ENCODE measurements at regions not wholly inside any gene's neighbourhood (a gene's known extent, or its start where the extent isn't known, plus 50 kb on each side); places are given as distances from the start of the nearest gene placed in this dataset.
"Not testable (repeated sequence)": the region's sequence is repeated elsewhere in the genome, so short reads cannot be mapped to it uniquely, and the experiment has no call there.

DNA sequence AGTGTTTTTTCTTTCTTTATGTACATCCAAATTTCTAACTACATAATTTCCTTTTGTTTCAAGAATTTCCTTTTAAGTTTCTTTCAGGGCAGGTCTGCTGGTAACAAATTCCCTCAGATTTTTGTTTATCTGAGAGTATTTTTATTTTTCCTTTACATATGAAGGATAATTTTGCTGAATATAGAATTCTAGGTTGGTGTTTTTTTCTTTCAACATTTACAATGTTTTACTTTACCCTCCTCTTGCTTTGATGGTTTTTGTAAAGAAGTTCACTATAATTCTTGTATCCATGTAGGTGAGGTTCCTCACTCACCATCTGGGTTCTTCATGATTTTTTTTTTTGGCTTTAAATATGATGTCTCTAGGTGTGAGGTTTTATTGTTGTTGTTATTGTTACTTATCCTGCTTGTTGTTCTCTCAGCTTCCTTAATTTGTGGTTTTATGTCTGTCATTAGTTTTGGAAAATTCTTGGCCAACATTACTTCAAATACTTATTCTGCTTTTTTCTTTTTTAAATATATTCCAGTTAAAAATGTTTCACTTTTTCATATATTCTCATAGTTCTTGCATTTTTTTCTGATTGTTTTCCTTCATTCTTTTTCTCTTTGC lies 580.1 kb upstream of the CITED2 start:
- Histone ChIP-seq H2AFZ (replicated peaks) (no peak overlapping the region), H3K4me1 (no peaks in the 10 kb centered on the region), H3F3A (ENCODE audit: low read depth) (no peaks in the 10 kb centered on the region), H3K27ac (no peak overlapping the region), H3K27me3 (no peaks in the 10 kb centered on the region), H3K9ac (no peak overlapping the region), H3K4me2 (no peak overlapping the region), H3K9me3 (ENCODE audit: low read depth) (no peaks in the 10 kb centered on the region), H3K36me3 (no peaks in the 10 kb centered on the region), H4K20me1 (ENCODE audit: low read depth) (no peaks in the 10 kb centered on the region), H3K4me3 (no peak overlapping the region), H3K79me2 (ENCODE audit: low read depth) (no peaks in the 10 kb centered on the region)
- Mint-ChIP-seq H3K9me3 (peaks cover 44% of the 10 kb centered on the region), H3K4me1 (no peaks in the 10 kb centered on the region), H3K27ac (peak overlapping the region; percentile 21), H3K4me3 (no peak overlapping the region), H3K36me3 (peaks cover 10% of the 10 kb centered on the region), H3K27me3 (ENCODE audit: insufficient read depth, low read depth) (no peaks in the 10 kb centered on the region)
- TF ChIP-seq EZH2phosphoT487 (IDR thresholded peaks at IDR 0.05) (no peak), EZH2 (IDR thresholded peaks at IDR 0.05) (no peak)
- TF ChIP-seq, protein P1, sequence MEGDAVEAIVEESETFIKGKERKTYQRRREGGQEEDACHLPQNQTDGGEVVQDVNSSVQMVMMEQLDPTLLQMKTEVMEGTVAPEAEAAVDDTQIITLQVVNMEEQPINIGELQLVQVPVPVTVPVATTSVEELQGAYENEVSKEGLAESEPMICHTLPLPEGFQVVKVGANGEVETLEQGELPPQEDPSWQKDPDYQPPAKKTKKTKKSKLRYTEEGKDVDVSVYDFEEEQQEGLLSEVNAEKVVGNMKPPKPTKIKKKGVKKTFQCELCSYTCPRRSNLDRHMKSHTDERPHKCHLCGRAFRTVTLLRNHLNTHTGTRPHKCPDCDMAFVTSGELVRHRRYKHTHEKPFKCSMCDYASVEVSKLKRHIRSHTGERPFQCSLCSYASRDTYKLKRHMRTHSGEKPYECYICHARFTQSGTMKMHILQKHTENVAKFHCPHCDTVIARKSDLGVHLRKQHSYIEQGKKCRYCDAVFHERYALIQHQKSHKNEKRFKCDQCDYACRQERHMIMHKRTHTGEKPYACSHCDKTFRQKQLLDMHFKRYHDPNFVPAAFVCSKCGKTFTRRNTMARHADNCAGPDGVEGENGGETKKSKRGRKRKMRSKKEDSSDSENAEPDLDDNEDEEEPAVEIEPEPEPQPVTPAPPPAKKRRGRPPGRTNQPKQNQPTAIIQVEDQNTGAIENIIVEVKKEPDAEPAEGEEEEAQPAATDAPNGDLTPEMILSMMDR (IDR thresholded peaks at IDR 0.05), result no peak
- no peak for DNase-seq (ENCODE audit: low spot score)

DNA sequence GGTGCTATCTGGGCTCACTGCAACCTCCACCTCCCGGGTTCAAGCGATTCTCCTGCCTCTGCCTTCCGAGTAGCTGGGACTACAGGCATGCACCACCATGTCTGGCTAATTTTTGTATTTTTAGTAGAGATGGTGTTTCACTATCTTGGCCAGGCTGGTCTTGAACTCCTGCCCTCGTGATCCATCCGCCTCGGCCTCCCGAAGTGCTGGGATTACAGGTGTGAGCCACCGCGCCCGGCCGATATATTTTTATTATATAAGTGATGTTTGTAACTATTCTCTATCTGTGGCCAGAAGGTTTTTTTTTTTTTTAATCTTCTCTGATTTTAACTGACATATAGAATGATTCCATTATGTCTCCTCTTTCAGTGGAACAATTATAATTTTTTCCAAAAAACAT lies 579.3 kb upstream of the CITED2 start:
- H4K20me1 ChIP-seq (ENCODE audit: low read depth); H3K4me3 Mint-ChIP-seq; H3K27ac ChIP-seq; H2AFZ ChIP-seq (replicated peaks); H3K9ac ChIP-seq; H3F3A ChIP-seq (ENCODE audit: low read depth); H3K4me2 ChIP-seq; H3K79me2 ChIP-seq (ENCODE audit: low read depth); H3K27me3 ChIP-seq; H3K4me1 ChIP-seq; H3K36me3 ChIP-seq; H3K4me1 Mint-ChIP-seq; H3K27ac Mint-ChIP-seq; H3K27me3 Mint-ChIP-seq (ENCODE audit: insufficient read depth, low read depth); H3K9me3 ChIP-seq (ENCODE audit: low read depth); DNase-seq (ENCODE audit: low spot score); H3K4me3 ChIP-seq: not testable (repeated sequence)
- H3K36me3 Mint-ChIP-seq, result peaks cover 13% of the 10 kb centered on the region
- peaks cover 45% of the 10 kb centered on the region for H3K9me3 Mint-ChIP-seq

DNA sequence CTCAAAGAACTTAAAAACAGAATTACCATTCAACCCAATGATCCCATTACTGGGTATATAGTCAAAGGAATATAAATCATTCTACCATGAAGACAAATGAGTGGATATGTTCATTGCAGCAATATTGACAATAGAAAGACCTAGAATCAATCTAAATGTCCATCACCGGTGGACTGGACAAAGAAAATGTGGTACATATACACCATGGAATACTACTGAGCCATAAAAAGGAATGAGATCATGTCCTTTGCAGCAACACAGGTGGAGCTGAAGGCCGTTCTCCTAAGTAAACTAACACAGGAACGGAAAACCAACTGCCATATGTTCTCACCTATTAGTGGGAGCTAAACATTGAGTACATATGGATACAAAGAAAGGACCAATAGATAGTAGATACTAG lies 576.7 kb upstream of the CITED2 start:
- Mint-ChIP-seq H3K36me3 (peaks cover 14% of the 10 kb centered on the region), H3K4me3 (no peak overlapping the region), H3K27ac (no peak overlapping the region), H3K9me3 (peaks cover 45% of the 10 kb centered on the region), H3K4me1 (no peaks in the 10 kb centered on the region), H3K27me3 (ENCODE audit: insufficient read depth, low read depth) (no peaks in the 10 kb centered on the region)
- no peak overlapping the region for H3K4me2 ChIP-seq
- H3F3A ChIP-seq (ENCODE audit: low read depth), result no peaks in the 10 kb centered on the region
- no peak overlapping the region for H3K9ac ChIP-seq
- H3K27ac ChIP-seq, result no peak overlapping the region
- TF ChIP-seq, protein P1 (IDR thresholded peaks at IDR 0.05), result no peak
- TF ChIP-seq EZH2phosphoT487 (IDR thresholded peaks at IDR 0.05) (no peak), EZH2 (IDR thresholded peaks at IDR 0.05) (no peak)
- H3K4me1 ChIP-seq, result no peaks in the 10 kb centered on the region
- no peak overlapping the region for H2AFZ ChIP-seq (replicated peaks)
- H4K20me1 ChIP-seq (ENCODE audit: low read depth), result no peaks in the 10 kb centered on the region
- no peaks in the 10 kb centered on the region for H3K36me3 ChIP-seq
- no peaks in the 10 kb centered on the region for H3K79me2 ChIP-seq (ENCODE audit: low read depth)
- no peaks in the 10 kb centered on the region for H3K27me3 ChIP-seq
- no peak overlapping the region for H3K4me3 ChIP-seq
- no peak for DNase-seq (ENCODE audit: low spot score)
- H3K9me3 ChIP-seq (ENCODE audit: low read depth), result peaks cover 3% of the 10 kb centered on the region

DNA sequence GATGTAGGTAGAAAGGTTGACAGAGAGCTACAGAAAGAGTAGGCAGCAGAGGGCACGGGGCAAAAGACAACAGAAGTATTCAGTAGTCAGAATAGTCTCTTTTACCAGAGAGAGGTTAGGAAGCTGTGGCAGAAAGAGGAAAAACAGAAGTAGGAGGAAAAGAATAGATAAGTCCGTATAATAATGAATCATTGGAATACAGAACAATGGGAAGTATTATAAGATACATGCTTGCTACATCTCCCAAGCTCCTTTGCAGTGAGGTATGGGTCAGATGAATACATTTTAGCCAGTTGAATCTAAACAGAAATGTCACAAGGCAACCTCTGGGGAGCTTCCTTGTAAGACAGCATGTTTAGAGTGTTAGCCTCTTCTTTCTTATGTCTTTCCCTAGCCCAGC lies 570.5 kb upstream of the CITED2 start:
- Histone ChIP-seq H3K4me3 (no peak overlapping the region), H3K9me3 (ENCODE audit: low read depth) (peaks cover 3% of the 10 kb centered on the region), H3K27ac (no peak overlapping the region), H2AFZ (replicated peaks) (no peak overlapping the region), H3K27me3 (no peaks in the 10 kb centered on the region), H3K9ac (no peak overlapping the region), H3K36me3 (no peaks in the 10 kb centered on the region), H4K20me1 (ENCODE audit: low read depth) (no peaks in the 10 kb centered on the region), H3K79me2 (ENCODE audit: low read depth) (no peaks in the 10 kb centered on the region), H3K4me2 (no peak overlapping the region), H3F3A (ENCODE audit: low read depth) (peaks cover 4% of the 10 kb centered on the region), H3K4me1 (peaks cover 25% of the 10 kb centered on the region)
- Mint-ChIP-seq H3K27me3 (ENCODE audit: insufficient read depth, low read depth) (peaks cover 3% of the 10 kb centered on the region), H3K9me3 (peaks cover 15% of the 10 kb centered on the region), H3K27ac (peak overlapping the region; percentile 94), H3K4me1 (peaks cover 52% of the 10 kb centered on the region), H3K4me3 (no peak overlapping the region), H3K36me3 (peaks cover 4% of the 10 kb centered on the region)
- no peak for DNase-seq (ENCODE audit: low spot score)
- TF ChIP-seq EZH2 (IDR thresholded peaks at IDR 0.05), result no peak
